Kidney (tissue), 13 donors: ENCODE measurements at regions not wholly inside any gene's neighbourhood (a gene's known extent, or its start where the extent isn't known, plus 50 kb on each side); places are given as distances from the start of the nearest gene placed in this dataset.
"Not testable (repeated sequence)": the region's sequence is repeated elsewhere in the genome, so short reads cannot be mapped to it uniquely, and the experiment has no call there.

Experiments used
- DNase-seq, 5 donors: peaks; one replicate each; pipeline ENCODE4 v3.0.0-alpha.2; 2013 to 2020
- FAIRE-seq: peaks from 2 replicates; lab custom pipeline; 2012; peaks lifted over from hg19 to GRCh38; lab: Jason Lieb, UNC
- H3K27ac ChIP-seq, 2 donors: one replicate each; pipeline ENCODE4 v1.7.0; 2013; ENCODE audit warnings: low read depth in 2 of 2, low read length in 2 of 2, inconsistent platforms in 1 of 2
- H3K27me3 ChIP-seq: one replicate; pipeline ENCODE4 v1.7.1; 2013; ENCODE audit warnings: low read length, inconsistent platforms; ENCODE audit not compliant: control insufficient read depth, insufficient read depth
- H3K36me3 ChIP-seq, 3 donors: one replicate each; pipeline versions ENCODE4 v1.7.0 to v1.7.1; 2013; ENCODE audit warnings: low read length in 3 of 3, control low read depth in 1 of 3, inconsistent platforms in 1 of 3; ENCODE audit not compliant: insufficient read depth in 3 of 3, control insufficient read depth in 2 of 3
- H3K4me1 ChIP-seq, 3 donors: one replicate each; pipeline versions ENCODE4 v1.7.0 to v1.7.1; 2013; ENCODE audit warnings: low read length in 3 of 3, inconsistent platforms in 1 of 3, low read depth in 1 of 3; ENCODE audit not compliant: control insufficient read depth in 2 of 3, insufficient read depth in 2 of 3
- H3K4me3 ChIP-seq, 3 donors: one replicate each; pipeline versions ENCODE4 v1.7.0 to v1.8.1; 2013; ENCODE audit warnings: low read length in 3 of 3, control low read depth in 1 of 3, inconsistent platforms in 1 of 3
- H3K9ac ChIP-seq, 3 donors: one replicate each; pipeline versions ENCODE4 v1.7.0 to v1.7.1; 2013; ENCODE audit warnings: low read length in 3 of 3, control low read depth in 1 of 3, inconsistent platforms in 1 of 3
- H3K9me3 ChIP-seq, 3 donors: one replicate each; pipeline versions ENCODE4 v1.7.0 to v1.7.1; 2013; ENCODE audit warnings: low read length in 3 of 3, control low read depth in 1 of 3, inconsistent platforms in 1 of 3; ENCODE audit not compliant: control insufficient read depth in 2 of 3, insufficient read depth in 1 of 3
- CTCF ChIP-seq: IDR thresholded peaks from 3 replicates; pipeline ENCODE4 v1.5.1; 2012; ENCODE audit warnings: mild to moderate bottlenecking, moderate library complexity, borderline replicate concordance; ENCODE audit not compliant: insufficient read depth; ENCODE audit errors: extremely low read depth
- intact Hi-C: fragments of 100-400 bp; cut with DNase I; formaldehyde crosslinking; loops from one replicate; pipeline ENCODE4 v1.11.1; 2022
- donor health status: control.
- donor health status: control.
- donor health status: control.
- donor health status: control.
- donor health status: control.
- donor health status: DM: yes; HTN: yes; CAD: no.
- donor health status: Normal renal cell carcinoma (clear cell type).

DNA sequence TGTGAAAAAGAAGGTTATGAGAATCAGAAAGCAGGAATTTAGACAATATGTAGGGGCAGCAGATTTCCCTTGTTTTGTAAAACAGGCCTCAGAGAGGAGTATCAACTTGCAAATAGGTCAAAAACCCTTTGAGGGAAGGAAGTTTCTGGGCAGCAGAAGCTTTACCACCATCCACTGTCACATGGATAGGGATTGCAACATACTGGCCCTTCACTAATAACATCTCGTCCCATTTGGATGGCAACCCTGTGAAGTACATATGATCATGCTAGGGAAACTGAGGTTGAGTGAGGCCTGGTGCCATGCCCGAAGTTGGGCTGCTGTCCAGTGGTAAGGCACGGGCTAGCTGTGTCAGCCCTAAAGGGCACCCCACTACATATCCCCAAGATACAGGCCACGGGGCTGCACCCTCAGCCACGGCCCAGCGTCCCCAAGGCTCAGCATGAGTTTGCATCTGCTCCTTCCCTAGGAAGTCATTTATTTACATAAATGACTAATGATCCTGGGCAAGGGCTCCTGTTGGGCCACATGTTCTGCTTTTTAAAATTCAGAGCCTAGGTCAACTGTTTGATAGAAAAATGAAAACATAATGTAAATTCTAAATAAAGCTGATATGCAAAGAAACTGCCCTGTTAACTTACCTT, 310.4 kb upstream of the PLGLB1 start:
- H3K9me3 ChIP-seq, intact Hi-C loops, H3K27ac ChIP-seq, H3K9ac ChIP-seq, H3K27me3 ChIP-seq, DNase-seq, FAIRE-seq, H3K4me3 ChIP-seq, H3K4me1 ChIP-seq, H3K36me3 ChIP-seq: not testable (repeated sequence)

DNA sequence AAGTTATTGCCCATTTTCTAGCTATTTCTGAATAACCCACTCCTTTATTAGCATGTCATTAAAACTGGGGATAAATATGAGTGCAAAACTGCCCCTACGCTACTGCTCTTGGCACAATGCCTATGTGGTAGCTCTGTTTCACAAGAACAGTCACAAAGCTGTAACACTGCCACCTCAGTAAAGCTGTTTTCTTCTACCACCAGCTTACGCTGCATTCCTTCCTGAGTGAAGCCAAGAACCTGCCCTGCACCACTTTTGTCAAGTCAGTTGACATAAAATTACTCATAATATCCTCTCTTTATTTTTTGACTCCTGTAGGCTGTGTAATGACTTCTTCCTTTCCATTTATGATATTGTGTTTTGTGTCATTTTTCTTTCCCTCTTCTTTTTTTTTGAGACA, 313.2 kb upstream of the PLGLB1 start:
- H3K27ac ChIP-seq, FAIRE-seq: not testable (repeated sequence)

DNA sequence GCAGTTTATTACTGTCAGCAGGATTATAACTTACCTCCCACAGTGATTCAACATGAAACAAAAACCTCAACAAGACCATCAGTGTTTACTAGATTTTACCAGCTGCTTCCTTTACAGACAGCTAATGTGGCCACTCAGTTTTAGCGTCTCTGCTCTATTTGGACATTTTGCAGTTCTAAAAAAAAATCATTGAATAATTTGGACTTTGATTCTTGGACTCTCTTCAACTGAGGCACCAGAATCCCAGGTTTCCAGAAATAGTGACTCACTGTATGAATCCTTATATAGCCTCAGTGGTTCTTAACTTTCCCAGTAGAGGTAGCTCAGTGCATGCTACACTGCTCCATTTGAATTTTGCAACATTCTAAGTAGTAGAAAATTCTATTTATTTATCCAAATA, 317.4 kb upstream of the PLGLB1 start:
- H3K4me3 ChIP-seq, H3K4me1 ChIP-seq, FAIRE-seq, H3K36me3 ChIP-seq, DNase-seq, intact Hi-C loops, H3K27me3 ChIP-seq, H3K27ac ChIP-seq, H3K9me3 ChIP-seq, H3K9ac ChIP-seq: not testable (repeated sequence)

More for the DNA sequence above, 313.2 kb upstream of the PLGLB1 start:
- H3K9me3 ChIP-seq, H3K9ac ChIP-seq, intact Hi-C loops, H3K36me3 ChIP-seq, H3K27me3 ChIP-seq, H3K4me1 ChIP-seq, DNase-seq, H3K4me3 ChIP-seq: not testable (repeated sequence)

DNA sequence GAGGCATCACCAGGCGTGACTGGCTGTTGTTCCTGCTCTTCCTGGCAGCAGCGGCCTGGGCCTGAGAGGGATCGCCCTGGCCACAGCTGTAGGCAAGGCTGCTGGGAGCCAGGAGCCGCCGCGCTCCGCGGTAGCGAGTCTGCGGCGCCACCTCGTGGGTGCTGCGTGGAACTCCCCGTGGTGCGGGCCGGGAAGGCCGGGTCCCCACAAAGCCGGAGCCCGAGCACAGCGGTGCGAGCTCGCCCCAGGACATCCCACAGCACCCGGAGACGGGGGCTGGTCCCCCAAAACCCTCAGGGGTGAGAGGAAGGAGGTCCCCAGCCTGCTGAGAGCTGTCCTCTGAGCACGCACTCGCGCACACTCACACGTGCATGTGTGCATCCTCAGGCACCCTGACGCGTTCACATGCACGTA, 320.0 kb upstream of the PLGLB1 start:
- H3K4me3 ChIP-seq, H3K36me3 ChIP-seq, H3K27me3 ChIP-seq, H3K9me3 ChIP-seq, H3K27ac ChIP-seq, H3K9ac ChIP-seq, H3K4me1 ChIP-seq, intact Hi-C loops, FAIRE-seq: not testable (repeated sequence)
- peak; percentile 26 for TF ChIP-seq CTCF
- DNase-seq: peak; percentile 48 to 90 (median 62)

- H3K27me3 ChIP-seq, H3K27ac ChIP-seq, H3K4me1 ChIP-seq, H3K4me3 ChIP-seq, H3K9me3 ChIP-seq, FAIRE-seq, H3K36me3 ChIP-seq, H3K9ac ChIP-seq, intact Hi-C loops: not testable (repeated sequence)
- peak in 2 of 5 donors; percentile 27 to 79 for DNase-seq
Measured at GRCh38 chr2:87342175-87342574, 320.5 kb upstream of the PLGLB1 start.

DNA sequence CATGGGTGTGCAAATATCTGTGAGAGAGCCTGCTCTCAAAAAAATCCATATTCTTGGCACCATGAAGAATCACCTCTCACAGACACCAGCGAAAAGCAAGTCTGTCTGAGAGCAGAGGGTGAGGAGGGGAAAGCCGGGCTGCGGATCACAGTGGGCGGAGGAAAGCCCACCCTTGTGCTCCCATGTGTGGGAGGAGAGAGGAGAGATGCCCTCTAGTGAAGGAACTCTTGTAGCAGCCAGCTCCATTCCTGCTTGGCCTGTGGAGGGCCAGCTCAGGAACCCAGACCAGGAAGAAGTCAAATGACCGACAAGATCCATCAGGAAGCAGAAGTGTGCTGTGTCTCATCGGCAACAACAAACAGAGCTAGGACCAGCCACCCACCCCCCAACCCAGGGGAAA, 321.7 kb upstream of the PLGLB1 start:
- FAIRE-seq, intact Hi-C loops, H3K27ac ChIP-seq, DNase-seq, H3K27me3 ChIP-seq, H3K4me3 ChIP-seq, H3K4me1 ChIP-seq, H3K9ac ChIP-seq, H3K9me3 ChIP-seq, H3K36me3 ChIP-seq: not testable (repeated sequence)

GRCh38 chr2:87345283-87345682, 323.6 kb upstream of the PLGLB1 start:
- H3K27me3 ChIP-seq, H3K4me1 ChIP-seq, H3K9ac ChIP-seq, H3K4me3 ChIP-seq, H3K27ac ChIP-seq, DNase-seq, intact Hi-C loops, FAIRE-seq, H3K36me3 ChIP-seq, H3K9me3 ChIP-seq: not testable (repeated sequence)

- intact Hi-C loops, H3K9ac ChIP-seq, H3K4me3 ChIP-seq, H3K27me3 ChIP-seq, H3K4me1 ChIP-seq, H3K27ac ChIP-seq, FAIRE-seq, H3K36me3 ChIP-seq, H3K9me3 ChIP-seq: not testable (repeated sequence)
- peak in 1 of 5 donors; percentile 32 for DNase-seq
Measured at GRCh38 chr2:87348556-87348955, 326.9 kb upstream of the PLGLB1 start.
